HFF-Myc (cell line): ENCODE measurements at regions not wholly inside any gene's neighbourhood (a gene's known extent, or its start where the extent isn't known, plus 50 kb on each side); places are given as distances from the start of the nearest gene placed in this dataset.

Experiments
- DNase-seq: peaks from one replicate; pipeline ENCODE4 v3.0.0-alpha.2; 2011; ENCODE audit warnings: low read depth; ENCODE audit errors: extremely low read depth
- H3K4me3 ChIP-seq: replicated peaks from 2 replicates; pipeline ENCODE4 v1.5.1; 2011; ENCODE audit warnings: low read depth, mild to moderate bottlenecking, control low read depth, low read length
- TF ChIP-seq, protein P1 (sequence below): IDR thresholded peaks from 2 replicates; pipeline ENCODE4 v1.5.1; 2012; ENCODE audit warnings: mild to moderate bottlenecking, low read depth, low read length, control low read depth; ENCODE audit errors: missing control alignments

GRCh38 chr22:27116312-27117086 lies 459.1 kb downstream of the MIAT start:
- H3K4me3 ChIP-seq = no peak overlapping the region
- no peak for DNase-seq
- TF ChIP-seq, protein P1, sequence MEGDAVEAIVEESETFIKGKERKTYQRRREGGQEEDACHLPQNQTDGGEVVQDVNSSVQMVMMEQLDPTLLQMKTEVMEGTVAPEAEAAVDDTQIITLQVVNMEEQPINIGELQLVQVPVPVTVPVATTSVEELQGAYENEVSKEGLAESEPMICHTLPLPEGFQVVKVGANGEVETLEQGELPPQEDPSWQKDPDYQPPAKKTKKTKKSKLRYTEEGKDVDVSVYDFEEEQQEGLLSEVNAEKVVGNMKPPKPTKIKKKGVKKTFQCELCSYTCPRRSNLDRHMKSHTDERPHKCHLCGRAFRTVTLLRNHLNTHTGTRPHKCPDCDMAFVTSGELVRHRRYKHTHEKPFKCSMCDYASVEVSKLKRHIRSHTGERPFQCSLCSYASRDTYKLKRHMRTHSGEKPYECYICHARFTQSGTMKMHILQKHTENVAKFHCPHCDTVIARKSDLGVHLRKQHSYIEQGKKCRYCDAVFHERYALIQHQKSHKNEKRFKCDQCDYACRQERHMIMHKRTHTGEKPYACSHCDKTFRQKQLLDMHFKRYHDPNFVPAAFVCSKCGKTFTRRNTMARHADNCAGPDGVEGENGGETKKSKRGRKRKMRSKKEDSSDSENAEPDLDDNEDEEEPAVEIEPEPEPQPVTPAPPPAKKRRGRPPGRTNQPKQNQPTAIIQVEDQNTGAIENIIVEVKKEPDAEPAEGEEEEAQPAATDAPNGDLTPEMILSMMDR = no peak

- no peak overlapping the region for H3K4me3 ChIP-seq
- TF ChIP-seq, protein P1 = no peak
- DNase-seq = no peak
Observed at GRCh38 chr22:27120036-27120435, 462.6 kb downstream of the MIAT start.

DNA sequence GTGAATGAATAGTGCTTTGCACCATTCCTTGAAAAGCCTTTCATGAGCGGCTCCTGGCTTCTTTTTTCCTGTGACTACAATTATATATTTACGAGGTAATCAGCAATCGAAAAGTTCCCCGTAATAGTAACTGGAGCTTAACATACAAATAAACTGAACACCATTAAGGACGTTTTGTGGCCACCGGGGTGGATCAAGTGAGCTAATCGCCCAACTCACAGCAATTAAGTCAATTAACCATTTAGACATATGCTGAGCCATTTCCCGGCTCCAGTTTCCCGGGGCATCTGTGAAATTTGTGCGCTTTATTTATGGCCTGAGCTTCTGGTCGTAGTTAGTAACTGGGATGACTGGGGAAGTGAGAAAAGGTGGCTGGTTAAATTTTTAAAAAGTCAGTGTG lies 465.2 kb downstream of the MIAT start:
- TF ChIP-seq, protein P1 = no peak
- DNase-seq = no peak
- no peak overlapping the region for H3K4me3 ChIP-seq

- TF ChIP-seq, protein P1 = no peak
- no peak for DNase-seq
- no peak overlapping the region for H3K4me3 ChIP-seq
Observed at GRCh38 chr22:27123880-27124279, 466.5 kb downstream of the MIAT start.

DNA sequence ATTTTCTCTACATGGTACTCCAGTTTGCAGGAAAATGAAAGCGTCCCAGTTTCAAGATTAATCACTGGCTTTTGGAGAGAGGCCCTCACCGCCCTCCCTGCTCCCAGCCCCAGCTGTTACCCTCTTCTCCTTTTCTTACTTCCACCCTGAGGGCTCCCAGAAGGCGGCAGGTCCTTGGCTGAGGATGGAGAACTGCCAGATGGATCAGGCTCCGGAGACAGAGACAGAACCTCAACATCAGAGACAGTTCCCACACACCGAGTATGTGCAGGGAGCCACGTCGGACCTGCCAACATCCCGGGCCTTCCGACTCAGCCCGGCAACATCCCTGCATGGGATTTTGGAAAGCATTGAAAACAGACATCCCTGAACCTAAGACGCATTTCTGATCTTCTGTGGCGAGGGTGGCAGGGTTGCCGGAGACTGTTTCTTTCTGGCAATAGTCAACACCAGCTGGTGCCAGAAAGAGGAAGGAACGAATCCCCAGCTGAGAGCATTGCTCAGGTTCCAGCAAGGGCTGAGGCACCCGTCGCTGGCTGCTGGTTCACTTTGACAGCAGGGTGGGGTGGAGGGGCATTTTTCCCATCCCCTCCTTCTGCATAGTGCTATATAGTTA lies 467.1 kb downstream of the MIAT start:
- H3K4me3 ChIP-seq = no peak overlapping the region
- DNase-seq = no peak
- TF ChIP-seq, protein P1 = no peak

GRCh38 chr22:27125539-27125938 lies 468.2 kb downstream of the MIAT start:
- no peak for DNase-seq

More at GRCh38 chr22:27125539-27125938, 468.2 kb downstream of the MIAT start:
- TF ChIP-seq, protein P1 = no peak
- no peak overlapping the region for H3K4me3 ChIP-seq
